Activated CD8-positive, alpha-beta memory T cell treated with anti-CD3 and anti-CD28 coated beads, Interleukin-2, amount 50 U/mL, for 1 hour (primary cell): ENCODE measurements at regions not wholly inside any gene's neighbourhood (a gene's known extent, or its start where the extent isn't known, plus 50 kb on each side); places are given as distances from the start of the nearest gene placed in this dataset.
A peak's percentile ranks its signal among the peaks of the same experiment; 100 is the strongest.
"Not testable (repeated sequence)": the region's sequence is repeated elsewhere in the genome, so short reads cannot be mapped to it uniquely, and the experiment has no call there.

Experiments used
- DNase-seq: peaks from one replicate; pipeline ENCODE4 v3.0.0-alpha.2; 2020; ENCODE audit errors: extremely low read depth

GRCh38 chr12:54799966-54800365 is 54.4 kb upstream of the MUCL1 start:
- DNase-seq: not testable (repeated sequence)

GRCh38 chr12:54798651-54799050 is 55.7 kb upstream of the MUCL1 start:
- no peak for DNase-seq

GRCh38 chr12:54796991-54797390 is 57.3 kb upstream of the MUCL1 start:
- DNase-seq: no peak

GRCh38 chr12:54795644-54796043 is 58.7 kb upstream of the MUCL1 start:
- no peak for DNase-seq

- no peak for DNase-seq
Measured at GRCh38 chr12:54786081-54786480, 68.2 kb upstream of the MUCL1 start.

GRCh38 chr12:54784115-54784514 is 70.2 kb upstream of the MUCL1 start:
- no peak for DNase-seq

- DNase-seq: not testable (repeated sequence)
Measured at GRCh38 chr12:54777031-54777430, 77.3 kb upstream of the MUCL1 start.

- DNase-seq: no peak
Measured at GRCh38 chr12:54773593-54773992, 80.7 kb upstream of the MUCL1 start.

GRCh38 chr12:54765652-54766051 is 88.7 kb upstream of the MUCL1 start:
- no peak for DNase-seq

GRCh38 chr12:54762390-54762789 is 91.9 kb upstream of the MUCL1 start:
- DNase-seq: no peak

- DNase-seq: no peak
Measured at GRCh38 chr12:54759751-54760150, 94.6 kb upstream of the MUCL1 start.

- no peak for DNase-seq
Measured at GRCh38 chr12:54751493-54751892, 102.8 kb upstream of the MUCL1 start.

- DNase-seq: peak; percentile 16
Measured at GRCh38 chr12:54749191-54749818, 101.1 kb upstream of the DCD start.

- no peak for DNase-seq
Measured at GRCh38 chr12:54744590-54744989, 96.4 kb upstream of the DCD start.

GRCh38 chr12:54740882-54741281 is 92.7 kb upstream of the DCD start:
- no peak for DNase-seq

- no peak for DNase-seq
Measured at GRCh38 chr12:54736549-54736948, 88.4 kb upstream of the DCD start.

- no peak for DNase-seq
Measured at GRCh38 chr12:54734196-54734950, 86.2 kb upstream of the DCD start.

- DNase-seq: no peak
Measured at GRCh38 chr12:54725233-54725843, 77.2 kb upstream of the DCD start.

- no peak for DNase-seq
Measured at GRCh38 chr12:54723379-54724256, 75.5 kb upstream of the DCD start.

GRCh38 chr12:54721312-54721711 is 73.1 kb upstream of the DCD start:
- no peak for DNase-seq

- DNase-seq: no peak
Measured at GRCh38 chr12:54719691-54720090, 71.5 kb upstream of the DCD start.

- no peak for DNase-seq
Measured at GRCh38 chr12:54716261-54716660, 68.1 kb upstream of the DCD start.
